Thyroid gland (tissue), 4 donors: ENCODE measurements at regions not wholly inside any gene's neighbourhood (a gene's known extent, or its start where the extent isn't known, plus 50 kb on each side); places are given as distances from the start of the nearest gene placed in this dataset.

Experiments
- POLR2A ChIP-seq, 2 donors: fragments of 450-650 bp; IDR thresholded peaks; one replicate each; pipeline ENCODE4 v1.6.1; 2017; ENCODE audit warnings: antibody characterized with exemption in 2 of 2, mild to moderate bottlenecking in 2 of 2, moderate library complexity in 1 of 2
- TF ChIP-seq, protein P1 (sequence below), 6 experiments: fragments of 200-600 bp in 3 of 6; fragments of 450-650 bp in 3 of 6; sonication (generic) in 3 of 6; IDR thresholded peaks; one replicate each; pipeline ENCODE4 v1.5.1; 2016 to 2019; ENCODE audit warnings: antibody characterized with exemption in 6 of 6, mild to moderate bottlenecking in 2 of 6, inconsistent platforms in 1 of 6, moderate library complexity in 1 of 6

DNA sequence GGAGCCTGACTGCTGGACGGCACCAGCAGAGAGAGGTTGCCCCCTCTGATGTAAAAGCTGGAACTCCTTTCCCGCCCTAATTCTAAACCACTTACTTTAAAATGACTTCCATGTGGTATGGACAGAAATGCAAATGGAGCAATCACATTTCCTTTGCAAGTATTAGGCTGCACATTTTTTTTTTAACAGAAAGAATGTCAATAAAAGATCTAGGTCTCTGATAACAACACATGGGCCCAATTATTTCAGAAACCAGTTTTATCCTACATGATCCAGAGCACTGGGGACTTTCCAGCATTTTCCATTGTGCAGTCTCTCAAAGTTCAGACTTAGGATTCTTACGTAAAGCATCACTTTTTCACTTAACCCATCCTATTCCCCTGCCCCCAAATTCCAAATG is 203.7 kb downstream of the NXNL2 start:
- TF ChIP-seq, protein P1, sequence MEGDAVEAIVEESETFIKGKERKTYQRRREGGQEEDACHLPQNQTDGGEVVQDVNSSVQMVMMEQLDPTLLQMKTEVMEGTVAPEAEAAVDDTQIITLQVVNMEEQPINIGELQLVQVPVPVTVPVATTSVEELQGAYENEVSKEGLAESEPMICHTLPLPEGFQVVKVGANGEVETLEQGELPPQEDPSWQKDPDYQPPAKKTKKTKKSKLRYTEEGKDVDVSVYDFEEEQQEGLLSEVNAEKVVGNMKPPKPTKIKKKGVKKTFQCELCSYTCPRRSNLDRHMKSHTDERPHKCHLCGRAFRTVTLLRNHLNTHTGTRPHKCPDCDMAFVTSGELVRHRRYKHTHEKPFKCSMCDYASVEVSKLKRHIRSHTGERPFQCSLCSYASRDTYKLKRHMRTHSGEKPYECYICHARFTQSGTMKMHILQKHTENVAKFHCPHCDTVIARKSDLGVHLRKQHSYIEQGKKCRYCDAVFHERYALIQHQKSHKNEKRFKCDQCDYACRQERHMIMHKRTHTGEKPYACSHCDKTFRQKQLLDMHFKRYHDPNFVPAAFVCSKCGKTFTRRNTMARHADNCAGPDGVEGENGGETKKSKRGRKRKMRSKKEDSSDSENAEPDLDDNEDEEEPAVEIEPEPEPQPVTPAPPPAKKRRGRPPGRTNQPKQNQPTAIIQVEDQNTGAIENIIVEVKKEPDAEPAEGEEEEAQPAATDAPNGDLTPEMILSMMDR (IDR thresholded peaks at IDR 0.05) = no peak
- no peak for TF ChIP-seq POLR2A (IDR thresholded peaks at IDR 0.05)
